ENCODE measurements at regions not wholly inside any gene's neighbourhood (a gene's known extent, or its start where the extent isn't known, plus 50 kb on each side); places are given as distances from the start of the nearest gene placed in this dataset.

GRCh38 chr13:108496362-108497210 lies 132.8 kb upstream of the MYO16 start:
- DNase-seq, result no peak
- Histone ChIP-seq H3K27ac (no peak overlapping the region), H3K27me3 (ENCODE audit: insufficient read depth, low read depth, severe bottlenecking) (peaks cover 72% of the 10 kb centered on the region), H3K4me3 (ENCODE audit: low read depth, low read length) (peak overlapping the region; percentile 39), H3K9me3 (ENCODE audit: severe bottlenecking) (no peaks in the 10 kb centered on the region), H3K36me3 (no peaks in the 10 kb centered on the region)
- TF ChIP-seq, protein P1, sequence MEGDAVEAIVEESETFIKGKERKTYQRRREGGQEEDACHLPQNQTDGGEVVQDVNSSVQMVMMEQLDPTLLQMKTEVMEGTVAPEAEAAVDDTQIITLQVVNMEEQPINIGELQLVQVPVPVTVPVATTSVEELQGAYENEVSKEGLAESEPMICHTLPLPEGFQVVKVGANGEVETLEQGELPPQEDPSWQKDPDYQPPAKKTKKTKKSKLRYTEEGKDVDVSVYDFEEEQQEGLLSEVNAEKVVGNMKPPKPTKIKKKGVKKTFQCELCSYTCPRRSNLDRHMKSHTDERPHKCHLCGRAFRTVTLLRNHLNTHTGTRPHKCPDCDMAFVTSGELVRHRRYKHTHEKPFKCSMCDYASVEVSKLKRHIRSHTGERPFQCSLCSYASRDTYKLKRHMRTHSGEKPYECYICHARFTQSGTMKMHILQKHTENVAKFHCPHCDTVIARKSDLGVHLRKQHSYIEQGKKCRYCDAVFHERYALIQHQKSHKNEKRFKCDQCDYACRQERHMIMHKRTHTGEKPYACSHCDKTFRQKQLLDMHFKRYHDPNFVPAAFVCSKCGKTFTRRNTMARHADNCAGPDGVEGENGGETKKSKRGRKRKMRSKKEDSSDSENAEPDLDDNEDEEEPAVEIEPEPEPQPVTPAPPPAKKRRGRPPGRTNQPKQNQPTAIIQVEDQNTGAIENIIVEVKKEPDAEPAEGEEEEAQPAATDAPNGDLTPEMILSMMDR (IDR thresholded peaks at IDR 0.05; ENCODE audit: low read depth, low read length), result no peak

- no peak overlapping the region for H3K4me3 ChIP-seq (ENCODE audit: low read depth, low read length)
- H3K36me3 ChIP-seq, result no peaks in the 10 kb centered on the region
- no peak overlapping the region for H3K27ac ChIP-seq
- H3K9me3 ChIP-seq (ENCODE audit: severe bottlenecking), result no peaks in the 10 kb centered on the region
- peaks cover 61% of the 10 kb centered on the region for H3K27me3 ChIP-seq (ENCODE audit: insufficient read depth, low read depth, severe bottlenecking)
- DNase-seq, result no peak
- TF ChIP-seq, protein P1 (IDR thresholded peaks at IDR 0.05; ENCODE audit: low read depth, low read length), result no peak
Observed at GRCh38 chr13:108500711-108501110, 128.7 kb upstream of the MYO16 start.

- Histone ChIP-seq H3K27me3 (ENCODE audit: insufficient read depth, low read depth, severe bottlenecking) (peaks cover 10% of the 10 kb centered on the region), H3K36me3 (no peaks in the 10 kb centered on the region), H3K27ac (no peak overlapping the region), H3K9me3 (ENCODE audit: severe bottlenecking) (no peaks in the 10 kb centered on the region), H3K4me3 (ENCODE audit: low read depth, low read length) (no peak overlapping the region)
- no peak for DNase-seq
- TF ChIP-seq, protein P1 (IDR thresholded peaks at IDR 0.05; ENCODE audit: low read depth, low read length), result peak; percentile 62
Observed at GRCh38 chr13:108508263-108508662, 121.1 kb upstream of the MYO16 start.

DNA sequence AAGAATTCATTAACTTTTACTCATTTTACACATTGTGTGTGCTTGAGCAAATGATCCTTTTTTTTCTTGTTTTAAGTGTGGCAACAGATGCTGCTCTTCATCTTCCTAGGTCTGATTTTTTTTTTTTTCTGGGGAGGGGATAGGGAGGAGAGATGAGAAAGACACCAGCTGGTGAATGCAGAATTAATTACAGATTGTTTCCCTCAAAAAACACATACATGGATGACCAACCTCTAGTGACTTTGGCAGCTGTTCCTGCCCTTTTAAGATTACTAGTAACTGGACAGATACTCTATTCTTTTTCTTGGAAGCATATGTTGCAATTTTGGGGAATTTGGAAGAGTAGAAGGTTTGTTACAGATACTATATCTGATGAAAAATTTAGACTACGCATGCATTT lies 103.6 kb upstream of the MYO16 start:
- H3K9me3 ChIP-seq (ENCODE audit: severe bottlenecking), result no peaks in the 10 kb centered on the region
- no peak overlapping the region for H3K4me3 ChIP-seq (ENCODE audit: low read depth, low read length)
- peaks cover 29% of the 10 kb centered on the region for H3K27me3 ChIP-seq (ENCODE audit: insufficient read depth, low read depth, severe bottlenecking)
- TF ChIP-seq, protein P1 (IDR thresholded peaks at IDR 0.05; ENCODE audit: low read depth, low read length), result no peak
- no peak for DNase-seq
- no peaks in the 10 kb centered on the region for H3K36me3 ChIP-seq
- no peak overlapping the region for H3K27ac ChIP-seq

DNA sequence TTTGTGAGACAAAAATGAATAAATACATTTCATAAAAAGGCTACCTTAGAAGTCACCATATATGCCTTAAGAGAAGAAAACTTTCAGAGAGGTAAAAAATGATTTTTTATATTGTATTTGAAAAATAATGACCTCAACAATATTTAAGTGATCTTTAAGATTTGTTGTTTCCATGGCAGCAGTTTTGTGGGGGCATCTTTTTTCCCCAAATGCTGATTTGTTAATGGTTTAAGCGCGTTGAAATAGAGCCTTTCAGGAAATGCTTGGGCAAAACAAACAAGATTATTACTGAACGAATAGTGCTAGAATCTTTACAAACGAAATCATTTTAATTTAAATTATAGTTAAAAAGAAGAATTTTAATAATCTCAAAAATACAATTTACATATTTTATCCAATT lies 103.1 kb upstream of the MYO16 start:
- Histone ChIP-seq H3K36me3 (no peaks in the 10 kb centered on the region), H3K27me3 (ENCODE audit: insufficient read depth, low read depth, severe bottlenecking) (peaks cover 29% of the 10 kb centered on the region)
- no peak for DNase-seq

More for the DNA sequence above, 103.1 kb upstream of the MYO16 start:
- no peaks in the 10 kb centered on the region for H3K9me3 ChIP-seq (ENCODE audit: severe bottlenecking)
- H3K27ac ChIP-seq, result no peak overlapping the region
- H3K4me3 ChIP-seq (ENCODE audit: low read depth, low read length), result no peak overlapping the region
- TF ChIP-seq, protein P1 (IDR thresholded peaks at IDR 0.05; ENCODE audit: low read depth, low read length), result no peak
